ENCODE measurements at regions not wholly inside any gene's neighbourhood (a gene's known extent, or its start where the extent isn't known, plus 50 kb on each side); places are given as distances from the start of the nearest gene placed in this dataset.
"Not testable (repeated sequence)": the region's sequence is repeated elsewhere in the genome, so short reads cannot be mapped to it uniquely, and the experiment has no call there.

GRCh38 chr12:105659355-105660075 lies 329.0 kb downstream of the C12orf75 start:
- H3K27ac ChIP-seq (ENCODE audit: extremely low read length, insufficient read depth, low read length), result no peak overlapping the region
- TF ChIP-seq ZBTB3 (CRISPR knock-in tag; IDR thresholded peaks at IDR 0.05; ENCODE audit: borderline replicate concordance, low read depth), result no peak
- TF ChIP-seq ZNF225 (CRISPR knock-in tag; IDR thresholded peaks at IDR 0.05), result no peak
- no peak for TF ChIP-seq ZNF703 (CRISPR knock-in tag; IDR thresholded peaks at IDR 0.05; ENCODE audit: borderline replicate concordance)
- no peak for TF ChIP-seq ZNF263 (CRISPR knock-in tag; IDR thresholded peaks at IDR 0.05)
- no peak for TF ChIP-seq ZNF629 (CRISPR knock-in tag; conservative IDR thresholded peaks at IDR 0.05)
- TF ChIP-seq, protein P1, sequence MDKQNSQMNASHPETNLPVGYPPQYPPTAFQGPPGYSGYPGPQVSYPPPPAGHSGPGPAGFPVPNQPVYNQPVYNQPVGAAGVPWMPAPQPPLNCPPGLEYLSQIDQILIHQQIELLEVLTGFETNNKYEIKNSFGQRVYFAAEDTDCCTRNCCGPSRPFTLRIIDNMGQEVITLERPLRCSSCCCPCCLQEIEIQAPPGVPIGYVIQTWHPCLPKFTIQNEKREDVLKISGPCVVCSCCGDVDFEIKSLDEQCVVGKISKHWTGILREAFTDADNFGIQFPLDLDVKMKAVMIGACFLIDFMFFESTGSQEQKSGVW (CRISPR knock-in tag; IDR thresholded peaks at IDR 0.05; ENCODE audit: borderline replicate concordance), result no peak
- no peak for TF ChIP-seq ZNF850 (CRISPR knock-in tag; conservative IDR thresholded peaks at IDR 0.05)
- TF ChIP-seq, protein P2, sequence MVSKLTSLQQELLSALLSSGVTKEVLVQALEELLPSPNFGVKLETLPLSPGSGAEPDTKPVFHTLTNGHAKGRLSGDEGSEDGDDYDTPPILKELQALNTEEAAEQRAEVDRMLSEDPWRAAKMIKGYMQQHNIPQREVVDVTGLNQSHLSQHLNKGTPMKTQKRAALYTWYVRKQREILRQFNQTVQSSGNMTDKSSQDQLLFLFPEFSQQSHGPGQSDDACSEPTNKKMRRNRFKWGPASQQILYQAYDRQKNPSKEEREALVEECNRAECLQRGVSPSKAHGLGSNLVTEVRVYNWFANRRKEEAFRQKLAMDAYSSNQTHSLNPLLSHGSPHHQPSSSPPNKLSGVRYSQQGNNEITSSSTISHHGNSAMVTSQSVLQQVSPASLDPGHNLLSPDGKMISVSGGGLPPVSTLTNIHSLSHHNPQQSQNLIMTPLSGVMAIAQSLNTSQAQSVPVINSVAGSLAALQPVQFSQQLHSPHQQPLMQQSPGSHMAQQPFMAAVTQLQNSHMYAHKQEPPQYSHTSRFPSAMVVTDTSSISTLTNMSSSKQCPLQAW (CRISPR knock-in tag; IDR thresholded peaks at IDR 0.05), result no peak
- no peak for TF ChIP-seq ZNF652 (CRISPR knock-in tag; IDR thresholded peaks at IDR 0.05; ENCODE audit: borderline replicate concordance, low read depth)
- no peak for TF ChIP-seq ZNF724P (CRISPR knock-in tag; IDR thresholded peaks at IDR 0.05; ENCODE audit: borderline replicate concordance)
- TF ChIP-seq ZNF510 (CRISPR knock-in tag; IDR thresholded peaks at IDR 0.05; ENCODE audit: low read depth), result no peak
- no peak for TF ChIP-seq ZNF616 (CRISPR knock-in tag; IDR thresholded peaks at IDR 0.05; ENCODE audit: low read depth)
- TF ChIP-seq SP4 (CRISPR knock-in tag; IDR thresholded peaks at IDR 0.05), result no peak
- TF ChIP-seq SMC3 (IDR thresholded peaks at IDR 0.05; ENCODE audit: low read length), result no peak
- TF ChIP-seq NCOR1 (IDR thresholded peaks at IDR 0.05; ENCODE audit: borderline replicate concordance, low read length), result no peak
- TF ChIP-seq ZNF354B (CRISPR knock-in tag; IDR thresholded peaks at IDR 0.05), result no peak
- WGBS (ENCODE audit: low lambda C conversion rate), result 0% methylated on average over 2 of the region's 2 CpGs
- POLR2A ChIA-PET, result no interaction called here
- no peaks in the 10 kb centered on the region for H3K27me3 ChIP-seq (ENCODE audit: control insufficient read depth in 1 of 2, insufficient read depth in 2 of 2, low read length in 2 of 2)
- CTCF ChIA-PET (ENCODE audit: low intra/inter-chr PET ratio, low total read pairs), result no interaction called here
- no peak for DNase-seq (ENCODE audit: low spot score)
- FAIRE-seq, result no peak
- no peak overlapping the region for H3K4me2 ChIP-seq (ENCODE audit: low read depth, low read length)
- in situ Hi-C loops (cut with HindIII; ENCODE audit: extremely low pct_ligation_motif_present, low pct_unique_long_range_greater_than_20kb) (no loop called here), intact Hi-C loops (cut with micrococcal nuclease; ENCODE audit: unreplicated experiment) (no loop called here)
- no peak for ATAC-seq
- no TSS peak for BruUV-seq (replicated peaks)
- H3K4me1 ChIP-seq (ENCODE audit: insufficient read depth, low read length), result no peaks in the 10 kb centered on the region
- H3K4me3 ChIP-seq (replicated peaks in 1 of 3; ENCODE audit: insufficient read depth in 1 of 3, low read depth in 2 of 3, low read length in 3 of 3), result no peak overlapping the region
- H3K9ac ChIP-seq (ENCODE audit: insufficient read depth, low read depth, low read length), result no peak overlapping the region
- no peaks in the 10 kb centered on the region for H3K36me3 ChIP-seq (replicated peaks in 1 of 2; ENCODE audit: control insufficient read depth in 1 of 2, insufficient read depth in 2 of 2, low read length in 2 of 2)
- H3K79me2 ChIP-seq (ENCODE audit: insufficient read depth, low read length), result no peaks in the 10 kb centered on the region
- no peak overlapping the region for H2AFZ ChIP-seq (ENCODE audit: low read length)
- no peaks in the 10 kb centered on the region for H4K20me1 ChIP-seq (ENCODE audit: insufficient read depth, low read length)
- no peaks in the 10 kb centered on the region for H3K9me3 ChIP-seq (ENCODE audit: low read length)

GRCh38 chr12:105664765-105665164 lies 334.3 kb downstream of the C12orf75 start:
- H2AFZ ChIP-seq (ENCODE audit: low read length); H3K79me2 ChIP-seq (ENCODE audit: insufficient read depth, low read length); POLR2A ChIA-PET; DNase-seq (ENCODE audit: low spot score); H3K4me2 ChIP-seq (ENCODE audit: low read depth, low read length); CTCF ChIA-PET (ENCODE audit: low intra/inter-chr PET ratio, low total read pairs); ATAC-seq; BruUV-seq (replicated peaks); H3K27ac ChIP-seq (ENCODE audit: extremely low read length, insufficient read depth, low read length); H3K9me3 ChIP-seq (ENCODE audit: low read length); H4K20me1 ChIP-seq (ENCODE audit: insufficient read depth, low read length); H3K27me3 ChIP-seq (ENCODE audit: control insufficient read depth in 1 of 2, insufficient read depth in 2 of 2, low read length in 2 of 2); H3K9ac ChIP-seq (ENCODE audit: insufficient read depth, low read depth, low read length); in situ Hi-C loops (cut with HindIII; ENCODE audit: extremely low pct_ligation_motif_present, low pct_unique_long_range_greater_than_20kb); FAIRE-seq; H3K36me3 ChIP-seq (replicated peaks in 1 of 2; ENCODE audit: control insufficient read depth in 1 of 2, insufficient read depth in 2 of 2, low read length in 2 of 2); intact Hi-C loops (cut with micrococcal nuclease; ENCODE audit: unreplicated experiment); H3K4me1 ChIP-seq (ENCODE audit: insufficient read depth, low read length); H3K4me3 ChIP-seq (replicated peaks in 1 of 3; ENCODE audit: insufficient read depth in 1 of 3, low read depth in 2 of 3, low read length in 3 of 3): not testable (repeated sequence)
- 5% methylated on average over 1 of the region's 1 CpG for WGBS (ENCODE audit: low lambda C conversion rate)
